ENCODE measurements at regions not wholly inside any gene's neighbourhood (a gene's known extent, or its start where the extent isn't known, plus 50 kb on each side); places are given as distances from the start of the nearest gene placed in this dataset.

DNA sequence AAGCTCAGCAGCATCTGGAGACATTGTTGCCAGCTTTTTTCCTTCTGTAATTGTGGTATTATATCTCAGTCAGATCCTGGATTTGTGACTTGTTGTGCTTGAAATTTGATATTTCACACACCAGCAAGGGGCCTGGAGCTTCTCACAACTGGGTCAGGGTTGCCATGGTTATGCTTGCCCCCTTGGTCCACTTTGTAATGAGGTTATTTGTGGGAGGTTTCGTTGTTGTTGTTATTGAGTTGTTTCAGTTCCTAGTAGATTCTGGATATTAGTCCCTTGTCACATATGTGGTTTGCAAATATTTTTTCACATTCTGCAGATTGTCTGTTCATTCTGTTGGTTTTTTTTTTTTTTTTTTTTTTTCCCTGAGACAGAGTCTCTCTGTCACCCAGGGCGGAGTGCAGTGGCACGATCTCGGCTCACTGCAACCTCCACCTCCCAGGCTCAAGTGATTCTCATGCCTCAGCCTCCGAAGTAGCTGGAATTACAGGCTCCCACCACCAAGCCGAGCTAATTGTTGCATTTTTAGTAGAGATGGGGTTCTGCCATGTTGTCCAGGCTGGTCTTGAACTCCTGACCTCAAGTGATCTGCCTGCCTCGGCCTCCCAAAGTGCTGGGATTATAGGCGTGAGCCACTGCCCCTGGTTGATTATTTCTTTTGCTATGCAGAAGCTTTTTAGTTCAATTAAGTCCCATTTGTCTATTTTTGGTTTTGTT lies 80.6 kb upstream of the ETV6 start:
- DNase-seq, result no peak

DNA sequence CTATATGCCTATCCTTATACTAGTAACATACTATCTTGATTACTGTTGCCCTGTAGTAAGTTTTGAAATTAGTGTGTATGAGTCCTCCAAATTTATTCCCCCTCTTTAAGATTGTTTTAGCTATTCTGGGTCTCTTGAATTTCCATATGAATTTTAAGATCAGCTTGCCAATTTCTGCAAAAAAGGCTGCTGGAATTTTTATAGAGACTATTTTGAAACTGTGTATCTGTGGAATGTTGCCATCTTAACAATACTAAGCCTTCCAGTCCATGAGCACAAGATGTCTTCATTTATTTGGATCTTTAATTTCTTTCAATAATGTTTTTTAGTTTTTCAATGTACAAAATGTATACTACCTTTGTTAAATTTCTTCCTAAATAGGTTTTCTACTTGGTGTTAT lies 79.8 kb upstream of the ETV6 start:
- DNase-seq, result no peak

DNA sequence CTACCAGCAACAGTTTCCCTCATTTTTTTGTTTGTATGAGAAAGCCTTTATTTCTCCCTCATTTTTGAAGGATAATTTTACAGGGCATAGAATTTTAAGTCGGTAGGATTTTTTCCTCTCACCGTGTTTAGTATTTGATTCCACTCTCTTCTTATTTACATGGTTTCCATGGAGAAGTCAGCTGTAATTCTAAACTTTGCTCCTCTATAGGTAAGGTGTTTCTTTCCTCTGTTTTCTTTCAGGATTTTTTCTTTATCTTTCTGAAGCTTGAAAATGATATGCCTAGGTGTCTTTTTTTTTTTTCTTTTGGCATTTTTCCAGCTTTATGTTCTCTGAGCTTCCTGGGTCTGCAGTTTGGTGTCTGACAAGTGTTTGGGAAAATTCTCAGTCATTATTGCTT lies 75.6 kb upstream of the ETV6 start:
- DNase-seq, result no peak

DNA sequence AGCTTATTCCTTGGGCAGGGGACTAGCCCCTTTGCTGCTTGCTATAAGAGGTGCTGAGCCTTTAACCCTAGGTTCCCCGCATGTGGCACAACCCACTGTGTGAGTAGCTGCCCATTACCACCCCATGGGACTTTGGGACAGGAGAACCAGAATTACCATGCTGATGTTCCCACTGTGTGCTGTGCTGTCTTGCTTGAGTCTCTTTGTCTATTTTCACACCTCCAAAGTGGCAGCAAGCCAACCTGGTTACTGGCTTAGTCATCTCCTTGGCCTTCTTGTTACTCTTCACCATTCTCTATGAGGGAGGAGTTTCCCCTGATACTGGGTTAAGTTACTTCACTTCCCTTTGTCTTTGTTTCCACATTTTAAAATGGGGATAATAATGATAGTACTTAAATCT lies 73.4 kb upstream of the ETV6 start:
- no peak for DNase-seq

DNA sequence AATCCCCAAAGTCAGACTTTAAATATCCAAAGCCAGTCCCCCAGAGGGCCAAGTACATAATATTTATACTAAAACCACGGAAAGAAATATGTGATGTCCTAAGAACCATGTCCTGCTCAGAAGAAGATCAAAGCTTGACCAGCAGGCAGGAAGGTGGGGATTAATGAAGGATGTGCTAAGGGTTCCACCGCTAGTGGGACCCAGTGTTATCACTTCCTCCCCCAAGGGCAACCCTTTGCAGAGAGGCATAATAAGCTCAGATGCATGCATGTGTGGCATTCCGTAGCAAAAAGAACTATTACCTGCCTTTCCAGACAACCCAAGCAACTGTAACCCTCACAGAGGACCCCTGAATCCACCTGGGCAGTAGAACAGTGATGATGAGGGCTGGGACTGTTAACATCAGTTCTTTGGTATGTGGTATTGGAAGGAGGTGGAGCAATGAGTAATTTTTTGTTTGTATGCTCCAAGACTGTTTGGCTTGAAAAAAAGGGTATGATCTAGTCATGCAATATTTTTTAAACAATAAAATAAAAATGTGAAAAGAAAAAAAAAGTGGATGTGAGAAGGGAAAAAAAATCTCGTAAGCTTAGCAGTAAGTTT lies 71.7 kb upstream of the ETV6 start:
- no peak for DNase-seq

DNA sequence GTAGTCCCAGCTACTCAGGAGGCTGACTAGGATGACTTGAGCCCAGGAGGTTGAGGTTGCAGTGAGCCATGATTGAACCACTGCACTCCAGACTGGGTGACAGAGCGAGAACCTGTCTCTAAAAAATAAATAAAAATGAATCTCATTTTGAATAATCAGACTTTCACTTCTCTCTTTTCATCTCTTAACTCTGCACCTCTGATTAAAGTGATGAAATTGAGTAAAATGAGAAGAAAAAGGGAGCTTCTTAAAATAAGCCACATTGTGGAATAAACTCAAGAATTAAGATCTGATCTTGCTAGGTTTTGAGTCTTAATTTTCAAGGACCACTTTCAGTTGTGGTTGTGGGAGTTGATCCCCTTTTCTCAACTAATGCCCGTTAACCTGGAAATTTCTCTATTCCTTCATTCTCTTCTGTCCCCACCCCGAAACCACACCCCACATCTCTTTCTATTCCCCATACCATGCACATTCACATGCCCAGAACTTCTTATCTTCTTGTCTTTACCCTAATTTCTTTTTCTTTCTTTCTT lies 70.9 kb upstream of the ETV6 start:
- DNase-seq, result no peak

DNA sequence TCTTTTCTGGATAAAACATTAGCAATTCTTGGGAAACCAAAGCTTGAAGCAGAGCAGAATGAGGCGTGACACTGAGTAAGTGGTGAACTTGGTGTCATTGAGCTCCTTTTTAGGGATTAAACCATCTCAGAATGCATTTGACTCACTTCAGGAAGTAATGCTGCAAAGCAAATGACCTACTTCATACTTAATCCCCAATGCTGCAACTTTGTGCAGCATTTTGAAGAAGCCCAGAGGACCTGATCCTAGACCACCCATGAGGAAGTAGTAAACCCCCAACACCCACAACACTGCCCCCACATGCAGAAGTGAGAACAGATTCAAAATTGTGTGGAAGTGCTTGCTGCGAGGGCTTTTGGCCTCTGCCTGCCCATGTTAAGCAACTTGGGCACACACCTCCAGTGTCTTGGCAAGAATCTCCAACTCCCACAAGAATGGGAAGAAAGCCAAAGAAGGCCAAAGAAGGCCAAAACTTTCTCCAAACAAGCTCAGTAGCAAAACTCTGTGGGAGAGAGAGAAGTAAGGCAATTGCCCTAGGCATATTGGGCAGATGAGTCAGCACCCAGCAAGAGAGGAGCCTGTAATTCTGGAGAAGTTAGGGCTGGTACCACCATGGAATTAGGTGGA lies 69.2 kb upstream of the ETV6 start:
- no peak for DNase-seq

DNA sequence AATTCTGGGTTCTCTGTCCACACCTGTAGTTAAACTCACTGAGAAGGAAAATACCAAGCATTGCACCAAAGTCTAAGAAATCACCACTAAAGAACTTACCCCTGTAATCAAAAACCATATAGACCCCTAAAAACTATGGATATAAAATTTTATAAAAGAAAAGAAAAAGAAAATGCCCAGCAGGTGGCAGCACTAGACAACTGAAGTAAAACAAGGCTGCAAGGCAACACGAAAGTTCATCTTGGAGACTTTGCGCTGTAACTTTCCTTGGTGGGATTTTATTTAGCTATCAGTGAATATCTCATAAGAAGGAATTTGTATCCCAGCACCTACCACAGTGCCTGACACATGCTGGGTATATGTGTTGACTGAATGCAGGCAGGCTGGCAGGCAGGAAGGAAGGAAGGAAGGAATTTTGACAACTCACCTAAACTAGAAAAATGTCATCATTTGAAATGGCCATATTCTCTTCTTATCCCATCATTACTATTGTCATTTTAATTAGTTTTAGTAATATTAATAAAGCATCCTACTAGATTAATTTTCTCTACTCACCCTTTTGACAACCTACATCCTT lies 68.2 kb upstream of the ETV6 start:
- DNase-seq, result peak; percentile 74

DNA sequence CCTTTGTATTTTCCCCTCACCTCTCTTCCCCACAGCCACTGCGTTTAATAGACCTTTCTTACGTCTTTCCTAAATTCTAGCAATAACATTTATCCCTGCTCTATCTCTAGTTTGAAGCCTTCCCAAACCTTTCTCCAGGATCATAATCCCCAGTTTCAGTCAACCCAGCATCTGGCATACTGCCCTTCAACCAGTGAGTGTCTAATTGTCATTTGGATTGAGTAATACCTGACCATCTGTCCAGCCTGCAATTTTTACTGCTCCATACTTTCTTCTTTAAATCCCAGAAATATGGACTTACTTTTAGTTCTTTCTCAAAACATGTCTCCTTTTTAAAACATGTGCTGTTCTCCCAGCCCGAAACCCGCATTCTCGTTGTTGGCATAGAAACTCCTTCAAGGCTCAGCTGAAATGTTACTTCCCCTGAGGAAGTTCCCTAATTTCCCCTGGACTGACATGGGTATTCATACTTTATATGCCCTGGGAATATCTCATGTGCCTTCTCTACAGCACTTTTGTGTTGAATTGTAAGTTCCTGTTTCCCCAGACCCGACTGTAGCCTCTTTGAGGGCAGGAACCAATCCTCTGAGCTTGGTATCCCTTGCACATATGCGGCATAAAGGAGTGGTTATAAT lies 65.1 kb upstream of the ETV6 start:
- no peak for DNase-seq

DNA sequence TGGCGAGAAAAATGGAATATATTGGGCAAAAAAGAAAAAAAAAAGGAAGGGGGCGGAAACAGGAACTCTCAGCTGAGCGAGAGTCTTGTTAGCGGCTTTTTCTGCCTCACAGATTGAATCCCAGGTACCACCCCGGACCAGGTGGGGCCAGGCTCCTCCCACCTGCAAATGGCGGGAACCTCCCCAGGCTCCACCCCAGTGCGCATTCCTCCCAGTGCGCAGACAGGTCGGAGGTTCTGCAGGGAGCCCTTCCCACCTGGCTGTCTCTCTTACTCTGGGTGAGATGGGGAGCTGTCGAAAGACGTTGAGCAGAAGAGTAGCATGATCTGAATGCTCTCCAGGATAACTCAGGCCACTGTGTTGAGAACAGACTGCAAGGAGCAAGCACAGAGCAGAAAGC lies 57.0 kb upstream of the ETV6 start:
- DNase-seq, result no peak

DNA sequence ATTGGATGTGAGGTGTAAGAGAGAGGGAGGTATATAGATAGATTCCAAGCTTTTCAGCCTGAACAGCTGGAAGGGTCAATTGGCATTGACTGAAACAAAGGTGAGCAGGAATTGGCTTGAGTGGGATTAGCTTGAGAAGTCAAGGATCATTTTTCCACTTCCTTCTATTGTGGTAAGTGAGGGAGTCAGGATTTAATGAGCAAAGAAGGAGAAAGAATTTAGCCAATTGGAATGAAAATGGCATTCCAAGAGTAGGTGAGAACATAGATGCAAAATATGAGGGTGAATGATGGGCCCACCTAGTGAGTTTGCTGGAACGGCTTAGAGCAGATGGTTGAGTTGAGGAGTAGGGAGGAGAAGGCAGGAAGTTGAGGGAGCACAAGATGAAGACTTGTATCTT lies 56.5 kb upstream of the ETV6 start:
- DNase-seq, result no peak

DNA sequence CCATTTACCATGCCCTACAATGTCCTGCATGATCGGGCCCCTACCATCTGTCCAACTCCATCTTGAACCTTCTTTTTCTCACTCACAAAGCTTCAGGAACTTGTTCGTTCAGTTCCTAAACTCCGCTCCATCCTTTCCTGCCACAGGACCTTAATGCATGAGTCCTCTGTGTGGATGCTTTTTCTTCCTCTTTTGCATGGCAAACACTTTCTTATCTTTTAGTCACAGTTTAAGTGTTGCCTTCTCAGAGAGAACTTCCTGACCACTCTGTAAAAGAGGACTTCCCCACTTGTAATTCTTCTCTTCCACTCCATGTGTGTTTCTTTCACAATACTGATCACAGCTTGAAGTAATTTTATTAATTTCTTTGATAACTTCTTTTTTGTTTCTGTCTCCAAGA lies 54.4 kb upstream of the ETV6 start:
- no peak for DNase-seq

DNA sequence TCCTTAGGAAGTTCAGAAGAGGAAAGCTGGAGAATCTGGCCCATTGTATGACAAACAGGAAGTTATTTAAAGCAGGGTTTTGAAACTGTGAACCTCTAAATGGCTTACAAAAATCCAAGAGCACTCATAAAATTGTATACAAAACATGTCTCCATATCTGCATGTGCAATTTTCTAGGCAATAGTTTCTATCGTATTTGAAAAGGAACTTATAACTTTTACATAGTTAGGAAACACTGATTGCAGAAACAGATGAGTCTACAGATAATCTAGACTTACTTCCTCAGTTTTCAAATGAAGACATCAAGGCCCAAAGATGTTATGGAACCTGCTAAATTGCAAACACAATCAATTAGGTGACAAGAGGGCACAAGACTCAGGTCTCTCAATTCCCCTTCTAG lies 53.3 kb upstream of the ETV6 start:
- no peak for DNase-seq

DNA sequence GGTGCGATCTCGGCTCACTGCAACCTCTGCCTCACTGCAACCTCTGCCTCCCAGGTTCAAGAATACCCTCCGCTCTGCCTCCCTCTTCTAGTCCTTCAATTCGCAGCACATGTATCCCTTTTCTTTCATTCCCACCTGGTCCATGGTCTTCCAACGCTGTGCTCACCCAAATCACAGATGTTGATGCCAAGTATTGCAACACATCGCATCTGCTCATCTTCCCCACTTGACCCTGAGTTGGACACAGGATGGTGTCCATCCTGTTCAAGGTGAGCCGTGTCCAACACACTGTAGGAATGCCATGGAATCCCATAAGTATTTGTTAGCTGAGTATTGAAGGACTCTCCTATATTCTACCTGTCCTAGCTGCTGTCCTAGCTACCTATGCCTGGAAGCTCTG lies 50.6 kb upstream of the ETV6 start:
- no peak for DNase-seq
